Motor neuron (in vitro differentiated cells): ENCODE measurements at regions not wholly inside any gene's neighbourhood (a gene's known extent, or its start where the extent isn't known, plus 50 kb on each side); places are given as distances from the start of the nearest gene placed in this dataset.

Experiments used
- ATAC-seq, 8 experiments: fragments of 200-7000 bp; cut with Tn5 transposase; replicated peaks in 6 of 8; 2 replicates each; pipeline ENCODE4 v1.8.0; 2021; ENCODE audit warnings: mild to moderate bottlenecking in 8 of 8, moderate library complexity in 8 of 8
- H3K27ac ChIP-seq, 2 donors: fragments of 250-450 bp; sonication (Bioruptor Pico); 2 replicates each; pipeline ENCODE4 v1.9.0; 2021; ENCODE audit warnings: antibody characterized with exemption in 2 of 2, mild to moderate bottlenecking in 2 of 2, moderate library complexity in 1 of 2
- H3K4me1 ChIP-seq, 2 donors: fragments of 250-450 bp; sonication (Bioruptor Pico); replicated peaks in 1 of 2; 2 replicates each; pipeline ENCODE4 v1.6.1; 2021; ENCODE audit warnings: antibody characterized with exemption in 2 of 2, mild to moderate bottlenecking in 2 of 2, moderate library complexity in 1 of 2
- H3K4me3 ChIP-seq, 5 donors: fragments of 250-450 bp; sonication (Bioruptor Pico); 2 replicates each; pipeline ENCODE4 v1.9.0; 2021; ENCODE audit warnings: antibody characterized with exemption in 5 of 5, mild to moderate bottlenecking in 5 of 5, moderate library complexity in 4 of 5
- WGBS, 10 experiments: fragments of 450-650 bp; shearing (Covaris generic); methylation state at CpG; one replicate each; pipeline ENCODE4 v1.0.0; 2022; 5-methylcytosine and 5-hydroxymethylcytosine counted together
- in situ Hi-C, 9 experiments: fragments of 400-800 bp; cut with MboI; loops; one replicate each; pipeline ENCODE4 v1.15.0; 2021; ENCODE audit warnings: low sequenced_read_pairs in 9 of 9, low pct_unique_long_range_greater_than_20kb in 2 of 9; ENCODE audit not compliant: unreplicated experiment in 9 of 9

- in situ Hi-C loops, result loop anchor here (5.0 to 25.0 kb wide), 7 partner anchors 430 to 788 kb away; no protein-coding TSS in a partner anchor
These were observed 411.2 kb downstream of the KCTD12 start for GRCh38 chr13:76474966-76475365.

GRCh38 chr13:76474356-76474755, 411.8 kb downstream of the KCTD12 start:
- in situ Hi-C loops, result loop anchor here (5.0 to 25.0 kb wide), 7 partner anchors 430 to 787 kb away; no protein-coding TSS in a partner anchor
- no peak overlapping the region for H3K4me3 ChIP-seq
- H3K27ac ChIP-seq, result no peak overlapping the region
- no peak for ATAC-seq
- 8 to 100% (median 83%) methylated on average over 1 of the region's 1 CpG; no CpG with 5 or more reads in 1 of the 10 experiments for WGBS, 10 experiments
- H3K4me1 ChIP-seq, result no peaks in the 10 kb centered on the region

More at GRCh38 chr13:76474966-76475365, 411.2 kb downstream of the KCTD12 start:
- no peaks in the 10 kb centered on the region for H3K4me1 ChIP-seq
- WGBS, 10 experiments, result 27 to 100% (median 89%) methylated on average over 1 to 2 of the region's 2 CpGs
- no peak for ATAC-seq
- H3K27ac ChIP-seq, result no peak overlapping the region
- no peak overlapping the region for H3K4me3 ChIP-seq

DNA sequence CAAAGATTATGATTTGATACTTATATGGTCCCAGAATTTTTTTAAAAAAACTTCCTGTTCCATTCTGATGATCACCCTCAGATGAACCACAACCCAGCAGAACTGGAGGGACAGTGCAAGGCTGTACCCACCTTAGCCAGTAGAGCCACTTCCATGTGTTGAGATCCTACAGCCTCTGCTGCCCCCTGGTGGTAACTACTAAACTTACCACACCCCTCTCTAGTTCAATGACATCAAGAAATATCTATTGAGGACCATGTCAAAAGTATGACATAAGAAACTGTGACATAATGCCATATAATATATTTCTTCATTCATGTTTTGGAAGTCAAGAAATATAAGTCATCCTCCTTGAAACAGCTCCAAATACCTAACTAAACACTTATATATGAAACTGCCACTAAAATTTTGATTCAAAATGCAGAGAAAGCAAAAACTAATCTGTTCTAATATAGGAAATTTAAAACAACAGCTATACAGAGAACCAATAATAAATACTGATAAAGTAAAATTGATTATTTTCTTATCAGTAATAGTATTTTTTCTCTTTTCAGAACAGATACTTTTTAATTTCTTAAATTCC, 412.6 kb downstream of the KCTD12 start:
- in situ Hi-C loops, result loop anchor here (5.0 to 25.0 kb wide), 7 partner anchors 431 to 786 kb away; no protein-coding TSS in a partner anchor
- H3K27ac ChIP-seq, result no peak overlapping the region
- no peaks in the 10 kb centered on the region for H3K4me1 ChIP-seq
- ATAC-seq, result peak; percentile 80 to 100 (median 94)
- H3K4me3 ChIP-seq, result no peak overlapping the region

DNA sequence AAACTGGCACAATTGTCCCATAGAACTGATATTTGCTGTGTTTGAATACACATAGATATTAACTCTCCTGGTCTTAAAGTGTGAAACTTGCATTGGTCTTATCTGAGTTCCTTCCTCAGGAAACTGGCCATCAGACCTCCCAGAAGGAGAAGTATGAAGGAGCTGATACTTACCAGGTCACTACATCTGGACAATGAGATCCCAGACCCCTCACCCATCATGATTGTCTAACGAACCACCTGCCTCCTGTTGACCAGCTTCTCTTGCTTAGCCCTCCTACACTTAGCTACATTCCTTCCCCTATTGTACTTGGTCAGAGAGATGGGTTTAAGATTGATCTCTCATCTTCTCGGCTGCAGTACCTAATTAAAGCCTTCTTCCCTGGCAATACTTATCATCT, 413.3 kb downstream of the KCTD12 start:
- no peak overlapping the region for H3K27ac ChIP-seq
- in situ Hi-C loops, result loop anchor here (5.0 to 25.0 kb wide), 7 partner anchors 432 to 786 kb away; no protein-coding TSS in a partner anchor
- ATAC-seq, result no peak
- WGBS, 10 experiments, result 21 to 100% (median 80%) methylated on average over 1 to 2 of the region's 2 CpGs; no CpG with 5 or more reads in 5 of the 10 experiments
- H3K4me1 ChIP-seq, result no peaks in the 10 kb centered on the region
- no peak overlapping the region for H3K4me3 ChIP-seq

- 0 to 100% (median 78%) methylated on average over 1 of the region's 1 CpG for WGBS, 10 experiments
- in situ Hi-C loops, result loop anchor here (5.0 to 25.0 kb wide), 7 partner anchors 433 to 784 kb away; no protein-coding TSS in a partner anchor
These were observed 414.7 kb downstream of the KCTD12 start for GRCh38 chr13:76471486-76471885.

GRCh38 chr13:76470991-76471390, 415.2 kb downstream of the KCTD12 start:
- WGBS, 10 experiments, result 39 to 100% (median 83%) methylated on average over 1 to 6 of the region's 6 CpGs; no CpG with 5 or more reads in 1 of the 10 experiments
- Histone ChIP-seq H3K4me3 (no peak overlapping the region), H3K4me1 (no peaks in the 10 kb centered on the region), H3K27ac (no peak overlapping the region)
- ATAC-seq, result no peak
- in situ Hi-C loops, result loop anchor here (5.0 to 25.0 kb wide), 7 partner anchors 434 to 784 kb away; no protein-coding TSS in a partner anchor

More at GRCh38 chr13:76471486-76471885, 414.7 kb downstream of the KCTD12 start:
- no peak overlapping the region for H3K27ac ChIP-seq
- H3K4me1 ChIP-seq, result no peaks in the 10 kb centered on the region
- H3K4me3 ChIP-seq, result no peak overlapping the region
- ATAC-seq, result no peak

- no peak overlapping the region for H3K27ac ChIP-seq
- H3K4me3 ChIP-seq, result no peak overlapping the region
- peaks cover 0 to 18% of the 10 kb centered on the region in 2 donors for H3K4me1 ChIP-seq
- peak in 2 of 8 experiments; percentile 32 to 87 for ATAC-seq
- 44 to 100% (median 89%) methylated on average over 1 of the region's 1 CpG; no CpG with 5 or more reads in 3 of the 10 experiments for WGBS, 10 experiments
- in situ Hi-C loops, result loop anchor here (25.0 kb wide), 3 partner anchors 454 to 779 kb away; no protein-coding TSS in a partner anchor
These were observed 420.2 kb downstream of the KCTD12 start for GRCh38 chr13:76466043-76466442.

GRCh38 chr13:76463314-76463713, 422.9 kb downstream of the KCTD12 start:
- 50 to 84% (median 79%) methylated on average over 1 to 2 of the region's 2 CpGs; no CpG with 5 or more reads in 5 of the 10 experiments for WGBS, 10 experiments
- in situ Hi-C loops, result loop anchor here (25.0 kb wide), 3 partner anchors 451 to 776 kb away; no protein-coding TSS in a partner anchor
- peaks cover 0 to 18% of the 10 kb centered on the region in 2 donors for H3K4me1 ChIP-seq
- H3K27ac ChIP-seq, result no peak overlapping the region
- no peak for ATAC-seq
- H3K4me3 ChIP-seq, result no peak overlapping the region

DNA sequence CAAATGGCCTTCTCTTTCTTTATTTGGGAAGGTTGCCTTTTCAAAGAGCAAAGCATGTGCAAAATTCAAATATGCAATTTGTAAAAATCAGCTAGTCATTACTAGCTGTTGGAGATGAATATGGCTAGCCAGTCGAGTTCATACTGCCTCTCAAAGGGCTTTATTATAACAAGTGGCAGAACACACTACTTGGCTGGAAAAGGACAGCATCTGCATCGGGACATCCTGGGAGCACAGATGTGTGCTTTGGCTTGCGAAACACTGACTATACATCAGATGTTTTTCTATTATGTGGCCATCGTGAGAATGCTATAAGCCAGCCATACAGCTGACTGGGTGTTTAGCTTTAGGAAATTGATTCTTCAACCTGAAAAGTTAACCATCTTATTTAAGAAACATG, 424.2 kb downstream of the KCTD12 start:
- no peak overlapping the region for H3K27ac ChIP-seq
- 0 to 53% (median 40%) methylated on average over 1 to 4 of the region's 4 CpGs; no CpG with 5 or more reads in 2 of the 10 experiments for WGBS, 10 experiments
- in situ Hi-C loops, result loop anchor here (25.0 kb wide), 3 partner anchors 450 to 775 kb away; no protein-coding TSS in a partner anchor
- no peak overlapping the region for H3K4me3 ChIP-seq
- peaks cover 0 to 18% of the 10 kb centered on the region in 2 donors for H3K4me1 ChIP-seq
- ATAC-seq, result peak in 6 of 8 experiments; percentile 29 to 71 (median 44)

DNA sequence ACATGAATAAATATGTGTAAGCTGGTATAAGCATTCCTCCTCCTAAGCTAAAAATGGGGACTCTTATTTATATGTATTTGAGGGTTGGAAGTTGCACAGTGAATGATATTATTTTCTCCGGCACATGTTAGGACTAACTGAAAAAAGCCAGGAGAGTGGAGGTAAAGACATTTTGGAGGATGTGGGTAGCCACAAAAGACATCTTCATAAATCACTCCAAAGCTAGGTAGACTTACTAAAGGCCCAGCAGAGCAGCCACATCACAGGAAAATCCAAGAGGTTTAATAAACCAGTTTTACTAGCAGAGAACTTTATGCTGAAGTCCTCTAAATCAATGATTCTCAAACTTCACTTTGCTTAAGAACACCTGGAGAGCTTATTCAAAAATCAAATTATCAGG, 424.7 kb downstream of the KCTD12 start:
- H3K4me1 ChIP-seq, result peaks cover 0 to 18% of the 10 kb centered on the region in 2 donors
- WGBS, 10 experiments, result 75 to 100% (median 100%) methylated on average over 1 of the region's 1 CpG; no CpG with 5 or more reads in 1 of the 10 experiments
- in situ Hi-C loops, result loop anchor here (25.0 kb wide), 3 partner anchors 449 to 774 kb away; no protein-coding TSS in a partner anchor
- H3K4me3 ChIP-seq, result no peak overlapping the region
- no peak for ATAC-seq
- H3K27ac ChIP-seq, result no peak overlapping the region

GRCh38 chr13:76459863-76460262, 426.3 kb downstream of the KCTD12 start:
- H3K4me1 ChIP-seq, result peaks cover 0 to 18% of the 10 kb centered on the region in 2 donors
- in situ Hi-C loops, result loop anchor here (25.0 kb wide), 3 partner anchors 448 to 773 kb away; no protein-coding TSS in a partner anchor
- no peak overlapping the region for H3K27ac ChIP-seq
- WGBS, 10 experiments, result 0 to 100% (median 84%) methylated on average over 2 to 4 of the region's 4 CpGs
- peak in 1 of 8 experiments; percentile 76 for ATAC-seq
- no peak overlapping the region for H3K4me3 ChIP-seq

DNA sequence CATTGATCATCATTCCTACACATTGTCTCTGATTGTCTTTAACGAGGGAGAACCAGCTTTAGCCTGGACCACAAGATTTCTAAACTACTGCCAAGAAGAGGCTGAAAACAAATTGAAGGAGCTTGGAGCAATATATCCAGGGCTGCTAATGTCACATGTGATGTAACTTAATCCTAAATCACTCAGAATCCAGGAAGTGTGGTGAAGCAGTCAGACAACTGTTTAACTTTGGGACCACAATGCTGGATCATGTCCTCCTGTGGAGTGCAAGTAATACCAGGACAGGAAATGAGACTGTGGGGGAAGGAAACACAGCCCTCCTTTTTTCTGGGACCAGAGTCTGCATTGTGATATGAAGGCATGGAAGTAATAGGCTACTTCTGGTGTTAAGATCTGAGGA, 430.2 kb downstream of the KCTD12 start:
- no peak overlapping the region for H3K27ac ChIP-seq
- WGBS, 10 experiments, result 0 to 86% (median 33%) methylated on average over 1 of the region's 1 CpG; no CpG with 5 or more reads in 3 of the 10 experiments
- no peak overlapping the region for H3K4me3 ChIP-seq
- in situ Hi-C loops, result loop anchor here (25.0 kb wide), 3 partner anchors 444 to 769 kb away; no protein-coding TSS in a partner anchor
- H3K4me1 ChIP-seq, result no peaks in the 10 kb centered on the region
- ATAC-seq, result no peak

DNA sequence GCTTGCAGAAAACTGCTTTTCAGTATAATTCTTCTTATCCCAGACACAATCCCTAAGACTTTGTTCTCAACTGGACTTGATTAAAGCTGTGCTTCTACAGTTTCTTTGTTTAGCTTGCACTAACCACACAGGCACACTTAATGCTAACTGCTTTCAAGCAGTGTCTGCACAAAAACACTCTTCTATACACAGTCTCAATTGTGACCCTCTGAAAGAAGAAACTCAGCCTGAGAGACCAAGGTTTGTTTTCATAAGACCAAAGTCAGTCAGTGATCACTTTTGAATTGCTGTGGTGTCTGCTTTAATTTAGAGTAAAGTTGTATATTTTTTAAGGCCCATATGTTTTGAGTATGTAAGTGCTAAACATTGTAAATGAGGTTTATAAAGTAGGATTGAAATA, 431.2 kb downstream of the KCTD12 start:
- Histone ChIP-seq H3K27ac (no peak overlapping the region), H3K4me1 (no peaks in the 10 kb centered on the region), H3K4me3 (no peak overlapping the region)
- peak in 1 of 8 experiments; percentile 49 for ATAC-seq
- in situ Hi-C loops, result loop anchor here (25.0 kb wide), 3 partner anchors 443 to 768 kb away; no protein-coding TSS in a partner anchor
